ENCODE measurements at regions not wholly inside any gene's neighbourhood (a gene's known extent, or its start where the extent isn't known, plus 50 kb on each side); places are given as distances from the start of the nearest gene placed in this dataset.

DNA sequence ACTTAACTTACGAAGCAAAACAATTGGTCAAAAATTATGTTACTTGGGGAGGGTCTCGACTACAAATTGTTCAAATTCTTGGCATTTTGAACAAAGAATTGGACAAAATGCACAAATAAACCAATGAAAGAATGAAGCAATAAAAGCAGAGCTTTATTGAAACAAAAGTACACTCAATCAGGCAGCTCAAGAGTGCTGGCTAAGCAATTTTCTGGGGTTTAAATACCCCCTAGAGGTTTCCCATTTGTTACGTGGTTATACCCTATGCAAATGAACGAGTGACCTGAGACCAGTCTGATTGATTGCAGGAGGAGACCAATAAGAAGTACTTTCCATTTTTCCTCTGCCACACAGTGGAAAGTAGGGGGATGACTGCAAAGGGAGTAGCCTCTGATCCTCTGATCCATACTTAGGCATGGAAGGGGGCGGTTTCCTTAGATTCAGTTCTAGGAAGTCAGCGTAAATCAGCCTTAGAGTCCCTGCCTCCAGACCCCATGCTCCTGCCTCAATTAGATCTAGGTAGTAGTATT, 228.6 kb downstream of the EFNB2 start:
- no peak overlapping the region for H3K4ac ChIP-seq (replicated peaks; ENCODE audit: insufficient read length, low read depth, low read length)
- no peak overlapping the region for H2BK5ac ChIP-seq (ENCODE audit: low read depth, low read length)
- no peak overlapping the region for H4K8ac ChIP-seq (ENCODE audit: extremely low read depth, insufficient read depth, low read length)
- no peak overlapping the region for H3K14ac ChIP-seq (ENCODE audit: insufficient read length)
- H2BK12ac ChIP-seq (ENCODE audit: low read depth, low read length), result no peak overlapping the region
- peaks cover 0 to 4% (median 1%) of the 10 kb centered on the region in 4 experiments; a peak in 2 of 7 replicates for H3K4me1 ChIP-seq (replicated peaks in 1 of 4; ENCODE audit: control insufficient read depth in 3 of 4, insufficient read depth in 4 of 4, low read length in 3 of 4)
- no peaks in the 10 kb centered on the region for H3K79me1 ChIP-seq (ENCODE audit: low read depth, low read length)
- DNase-seq (ENCODE audit: low read depth in 1 of 2, low spot score in 2 of 2) (no peak), FAIRE-seq (no peak)
- H3K4me3 ChIP-seq (ENCODE audit: extremely low read depth in 1 of 4, insufficient read depth in 2 of 4, low read depth in 3 of 4, low read length in 4 of 4), result no peak overlapping the region
- no peak overlapping the region for H3K4me2 ChIP-seq (ENCODE audit: insufficient read depth in 1 of 2, low read depth in 2 of 2, low read length in 2 of 2)
- peaks cover 6 to 10% of the 10 kb centered on the region in 2 experiments; a peak in 3 of 4 replicates for H3K9me3 ChIP-seq (ENCODE audit: insufficient read depth in 2 of 2, low read depth in 1 of 2, low read length in 1 of 2)
- H3K56ac ChIP-seq (replicated peaks; ENCODE audit: insufficient read length, low read depth, low read length), result no peak overlapping the region
- ChIA-PET CTCF (ENCODE audit: partially characterized antibody) (interaction anchor here (0.6 kb wide), 1 partner anchor 727 kb away, joined by 3 read pairs; no protein-coding TSS in a partner anchor), POLR2A (ENCODE audit: partially characterized antibody) (no interaction called here)
- no peaks in the 10 kb centered on the region for H3K23me2 ChIP-seq (ENCODE audit: low read depth, low read length)
- H4K20me1 ChIP-seq (replicated peaks in 1 of 2; ENCODE audit: control insufficient read depth in 1 of 2, insufficient read depth in 2 of 2, low read length in 2 of 2), result no peaks in the 10 kb centered on the region
- no peak overlapping the region for H3K27ac ChIP-seq (ENCODE audit: low read depth, low read length)
- no peak overlapping the region for H3K18ac ChIP-seq (ENCODE audit: extremely low read depth, low read length)
- H3K9ac ChIP-seq (replicated peaks in 1 of 4; ENCODE audit: extremely low read depth in 1 of 4, low read depth in 3 of 4, low read length in 3 of 4), result no peak overlapping the region
- H3K36me3 ChIP-seq (ENCODE audit: control insufficient read depth in 2 of 4, insufficient read depth in 4 of 4, low read length in 3 of 4), result peaks cover 0 to 6% (median 0%) of the 10 kb centered on the region in 4 experiments; a peak in 1 of 8 replicates
- H3K79me2 ChIP-seq (ENCODE audit: control insufficient read depth in 1 of 2, insufficient read depth in 2 of 2, low read length in 2 of 2), result no peaks in the 10 kb centered on the region
- no peak overlapping the region for H2BK20ac ChIP-seq (ENCODE audit: low read length)
- no peaks in the 10 kb centered on the region for H3K27me3 ChIP-seq (replicated peaks in 1 of 4; ENCODE audit: control insufficient read depth in 3 of 4, extremely low read depth in 1 of 4, insufficient read depth in 3 of 4, low read length in 3 of 4)
- no peak overlapping the region for H2AK5ac ChIP-seq (ENCODE audit: low read depth, low read length)
- H4K91ac ChIP-seq (replicated peaks; ENCODE audit: insufficient read length, low read length), result no peak overlapping the region
- H2AFZ ChIP-seq (ENCODE audit: low read length), result no peak overlapping the region
- no peak overlapping the region for H2BK15ac ChIP-seq (ENCODE audit: low read length)
- WGBS, 2 experiments (ENCODE audit: extremely low coverage in 1 of 2, insufficient coverage in 1 of 2, insufficient read length in 1 of 2, insufficient replicate concordance in 2 of 2, low coverage in 1 of 2, low lambda C conversion rate in 2 of 2, missing lambda C conversion rate in 1 of 2), result 84% methylated on average over 6 of the region's 6 CpGs; no CpG with 5 or more reads in 1 of the 2 experiments
- H4K5ac ChIP-seq (ENCODE audit: insufficient read length, low read depth, low read length), result no peak overlapping the region
- H2BK120ac ChIP-seq (replicated peaks; ENCODE audit: low read depth, low read length), result no peak overlapping the region
- no peak overlapping the region for H3K23ac ChIP-seq (ENCODE audit: insufficient read length)
- no peak for TF ChIP-seq RAD21 (IDR thresholded peaks at IDR 0.05 in 1 of 2, conservative IDR thresholded peaks at IDR 0.05 in 1 of 2; ENCODE audit: low read depth in 2 of 2, low read length in 2 of 2)
- no peak for TF ChIP-seq SIX5 (IDR thresholded peaks at IDR 0.05; ENCODE audit: low read depth, low read length)
- TF ChIP-seq BRCA1 (IDR thresholded peaks at IDR 0.05; ENCODE audit: low read depth, low read length), result no peak
- TF ChIP-seq, protein P1, sequence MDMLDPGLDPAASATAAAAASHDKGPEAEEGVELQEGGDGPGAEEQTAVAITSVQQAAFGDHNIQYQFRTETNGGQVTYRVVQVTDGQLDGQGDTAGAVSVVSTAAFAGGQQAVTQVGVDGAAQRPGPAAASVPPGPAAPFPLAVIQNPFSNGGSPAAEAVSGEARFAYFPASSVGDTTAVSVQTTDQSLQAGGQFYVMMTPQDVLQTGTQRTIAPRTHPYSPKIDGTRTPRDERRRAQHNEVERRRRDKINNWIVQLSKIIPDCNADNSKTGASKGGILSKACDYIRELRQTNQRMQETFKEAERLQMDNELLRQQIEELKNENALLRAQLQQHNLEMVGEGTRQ (IDR thresholded peaks at IDR 0.05; ENCODE audit: low read length), result no peak
- TF ChIP-seq PHF8 (conservative IDR thresholded peaks at IDR 0.05; ENCODE audit: low read depth, low read length), result no peak
- TF ChIP-seq SIN3A (conservative IDR thresholded peaks at IDR 0.05 in 1 of 2, IDR thresholded peaks at IDR 0.05 in 1 of 2; ENCODE audit: low read depth in 1 of 2, low read length in 2 of 2), result no peak
- no peak for TF ChIP-seq NANOG (IDR thresholded peaks at IDR 0.05; ENCODE audit: insufficient read depth, low read depth, low read length, poor library complexity, severe bottlenecking)
- no peak for TF ChIP-seq TEAD4 (IDR thresholded peaks at IDR 0.05; ENCODE audit: low read depth, low read length)
- no peak for TF ChIP-seq CBX8 (IDR thresholded peaks at IDR 0.05; ENCODE audit: borderline replicate concordance, low read depth, low read length)
- no peak for TF ChIP-seq KDM4A (IDR thresholded peaks at IDR 0.05; ENCODE audit: low read depth, low read length, severe bottlenecking)
- TF ChIP-seq RBBP5 (IDR thresholded peaks at IDR 0.05; ENCODE audit: borderline replicate concordance, low read depth, low read length), result no peak
- TF ChIP-seq HDAC6 (IDR thresholded peaks at IDR 0.05; ENCODE audit: low read depth, low read length), result no peak
